Tibial nerve (tissue), 4 donors: ENCODE measurements at regions not wholly inside any gene's neighbourhood (a gene's known extent, or its start where the extent isn't known, plus 50 kb on each side); places are given as distances from the start of the nearest gene placed in this dataset.
"Not testable (repeated sequence)": the region's sequence is repeated elsewhere in the genome, so short reads cannot be mapped to it uniquely, and the experiment has no call there.

Experiments
- DNase-seq, 2 donors: peaks; one replicate each; pipeline ENCODE4 v3.0.0-alpha.2; 2019; ENCODE audit warnings: low spot score in 2 of 2
- H3K27ac ChIP-seq, 4 donors: fragments of 200-600 bp; sonication (generic) in 3 of 4; one replicate each; pipeline ENCODE4 v1.5.1; 2017 to 2019; ENCODE audit warnings: mild to moderate bottlenecking in 1 of 4
- H3K27me3 ChIP-seq, 2 donors: fragments of 200-600 bp; sonication (generic) in 1 of 2; one replicate each; pipeline versions ENCODE4 v1.5.1 to v1.6.0; 2017 to 2019
- H3K36me3 ChIP-seq, 3 donors: fragments of 200-600 bp; sonication (generic); one replicate each; pipeline ENCODE4 v1.5.1; 2018 to 2019
- H3K4me1 ChIP-seq, 4 donors: fragments of 200-600 bp; sonication (generic) in 3 of 4; one replicate each; pipeline ENCODE4 v1.5.1; 2017 to 2019
- H3K4me3 ChIP-seq, 4 donors: fragments of 200-600 bp; sonication (generic) in 3 of 4; one replicate each; pipeline ENCODE4 v1.5.1; 2017 to 2019; ENCODE audit warnings: mild to moderate bottlenecking in 1 of 4, moderate library complexity in 1 of 4
- H3K9me3 ChIP-seq, 4 donors: fragments of 200-600 bp; sonication (generic) in 3 of 4; one replicate each; pipeline ENCODE4 v1.5.1; 2017 to 2019
- CTCF ChIP-seq, 5 experiments: fragments of 200-600 bp in 3 of 5; fragments of 450-650 bp in 2 of 5; sonication (generic) in 3 of 5; IDR thresholded peaks; one replicate each; pipeline ENCODE4 v1.5.1; 2016 to 2019; ENCODE audit warnings: antibody characterized with exemption in 5 of 5, mild to moderate bottlenecking in 3 of 5, moderate library complexity in 2 of 5
- EP300 ChIP-seq, 2 donors: sonication (generic); formaldehyde crosslinking; IDR thresholded peaks; one replicate each; pipeline ENCODE4 v1.6.1; 2017; ENCODE audit warnings: antibody characterized with exemption in 2 of 2, mild to moderate bottlenecking in 1 of 2
- POLR2A ChIP-seq, 2 donors: fragments of 450-650 bp; IDR thresholded peaks; one replicate each; pipeline ENCODE4 v1.6.1; 2017; ENCODE audit warnings: antibody characterized with exemption in 2 of 2, mild to moderate bottlenecking in 2 of 2, moderate library complexity in 2 of 2
- WGBS, 2 donors: methylation state at CpG; one replicate each; pipeline ENCODE4 v1.1.5; 2018; 5-methylcytosine and 5-hydroxymethylcytosine counted together

GRCh38 chr2:122034344-122034743 lies 278.9 kb downstream of the TSN start:
- 75 to 79% methylated on average over 5 of the region's 5 CpGs for WGBS, 2 donors
- Histone ChIP-seq H3K4me1 (no peaks in the 10 kb centered on the region), H3K36me3 (no peaks in the 10 kb centered on the region), H3K27ac (no peak overlapping the region), H3K4me3 (no peak overlapping the region), H3K27me3 (no peaks in the 10 kb centered on the region), H3K9me3 (peaks cover 0 to 1% (median 0%) of the 10 kb centered on the region in 4 donors)
- DNase-seq = no peak
- TF ChIP-seq EP300 (IDR thresholded peaks at IDR 0.05) = no peak
- no peak for TF ChIP-seq CTCF (IDR thresholded peaks at IDR 0.05)
- no peak for TF ChIP-seq POLR2A (IDR thresholded peaks at IDR 0.05)

DNA sequence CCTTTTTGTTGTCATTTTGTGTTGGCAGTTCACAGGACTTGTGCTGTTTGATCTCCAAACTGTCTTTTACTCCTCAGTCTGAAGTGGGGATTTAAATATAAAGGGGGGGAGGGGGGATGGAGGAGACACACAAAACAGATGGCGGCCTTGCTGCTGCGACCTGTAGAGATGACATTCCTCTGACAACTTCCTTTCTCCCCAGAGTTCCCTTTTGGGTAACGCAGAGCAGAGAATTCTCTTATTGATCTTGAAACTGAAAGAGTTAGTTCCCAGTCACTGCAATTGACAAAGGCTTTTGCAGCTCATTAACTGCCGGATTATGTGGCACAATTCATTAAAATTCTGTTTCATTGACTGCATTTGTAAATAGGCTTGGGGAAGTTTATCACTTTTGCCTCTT lies 279.3 kb downstream of the TSN start:
- TF ChIP-seq EP300 (IDR thresholded peaks at IDR 0.05) (no peak), CTCF (IDR thresholded peaks at IDR 0.05) (no peak), POLR2A (IDR thresholded peaks at IDR 0.05) (no peak)
- Histone ChIP-seq H3K9me3 (peaks cover 0 to 6% (median 0%) of the 10 kb centered on the region in 4 donors), H3K4me3 (no peak overlapping the region), H3K36me3 (no peaks in the 10 kb centered on the region), H3K4me1 (no peaks in the 10 kb centered on the region), H3K27ac (no peak overlapping the region), H3K27me3 (no peaks in the 10 kb centered on the region)
- 40 to 42% methylated on average over 4 of the region's 4 CpGs for WGBS, 2 donors
- DNase-seq = no peak

- not testable (repeated sequence) for H3K4me3 ChIP-seq, H3K27ac ChIP-seq
- 85 to 89% methylated on average over 4 of the region's 4 CpGs for WGBS, 2 donors
Measured at GRCh38 chr2:122038816-122039215, 283.4 kb downstream of the TSN start.

GRCh38 chr2:122041455-122041854 lies 286.0 kb downstream of the TSN start:
- TF ChIP-seq CTCF (IDR thresholded peaks at IDR 0.05) (no peak), POLR2A (IDR thresholded peaks at IDR 0.05) (no peak), EP300 (IDR thresholded peaks at IDR 0.05) (no peak)
- WGBS, 2 donors = 90 to 94% methylated on average over 5 of the region's 5 CpGs

More at GRCh38 chr2:122038816-122039215, 283.4 kb downstream of the TSN start:
- H3K9me3 ChIP-seq, H3K27me3 ChIP-seq, H3K4me1 ChIP-seq, H3K36me3 ChIP-seq, DNase-seq: not testable (repeated sequence)

GRCh38 chr2:122051659-122052058 lies 296.2 kb downstream of the TSN start:
- not testable (repeated sequence) for H3K36me3 ChIP-seq, H3K4me1 ChIP-seq, DNase-seq, H3K27me3 ChIP-seq, H3K4me3 ChIP-seq, H3K27ac ChIP-seq, H3K9me3 ChIP-seq
- 94 to 95% methylated on average over 12 to 13 of the region's 20 CpGs for WGBS, 2 donors

More at GRCh38 chr2:122041455-122041854, 286.0 kb downstream of the TSN start:
- peaks cover 0 to 12% (median 0%) of the 10 kb centered on the region in 4 donors for H3K9me3 ChIP-seq
- H3K4me1 ChIP-seq = no peaks in the 10 kb centered on the region
- H3K36me3 ChIP-seq = no peaks in the 10 kb centered on the region
- DNase-seq = no peak
- H3K4me3 ChIP-seq = no peak overlapping the region
- H3K27me3 ChIP-seq = no peaks in the 10 kb centered on the region
- no peak overlapping the region for H3K27ac ChIP-seq

GRCh38 chr2:122055521-122055931 lies 300.1 kb downstream of the TSN start:
- H3K4me3 ChIP-seq = no peak overlapping the region

More at GRCh38 chr2:122055521-122055931, 300.1 kb downstream of the TSN start:
- Histone ChIP-seq H3K27me3 (no peaks in the 10 kb centered on the region), H3K36me3 (no peaks in the 10 kb centered on the region), H3K9me3 (no peaks in the 10 kb centered on the region), H3K4me1 (no peaks in the 10 kb centered on the region), H3K27ac (no peak overlapping the region)
- DNase-seq = no peak
- WGBS, 2 donors = 14 to 18% methylated on average over 4 of the region's 4 CpGs
- TF ChIP-seq CTCF (IDR thresholded peaks at IDR 0.05) (no peak), EP300 (IDR thresholded peaks at IDR 0.05) (no peak), POLR2A (IDR thresholded peaks at IDR 0.05) (no peak)
